ENCODE measurements at regions not wholly inside any gene's neighbourhood (a gene's known extent, or its start where the extent isn't known, plus 50 kb on each side); places are given as distances from the start of the nearest gene placed in this dataset.

- no peak for DNase-seq (ENCODE audit: low read depth in 1 of 2, low spot score in 1 of 2)
These were observed 357.6 kb upstream of the ARID1B start for GRCh38 chr6:156419594-156419993.

GRCh38 chr6:156418253-156418652, 358.9 kb upstream of the ARID1B start:
- no peak for DNase-seq (ENCODE audit: low read depth in 1 of 2, low spot score in 1 of 2)

- no peak for DNase-seq (ENCODE audit: low read depth in 1 of 2, low spot score in 1 of 2)
These were observed 360.8 kb upstream of the ARID1B start for GRCh38 chr6:156416391-156416790.

GRCh38 chr6:156413154-156413553, 364.0 kb upstream of the ARID1B start:
- DNase-seq (ENCODE audit: low read depth in 1 of 2, low spot score in 1 of 2) = no peak

- DNase-seq (ENCODE audit: low read depth in 1 of 2, low spot score in 1 of 2) = no peak
These were observed 366.5 kb upstream of the ARID1B start for GRCh38 chr6:156410649-156411048.

GRCh38 chr6:156408655-156409054, 368.5 kb upstream of the ARID1B start:
- DNase-seq (ENCODE audit: low read depth in 1 of 2, low spot score in 1 of 2) = no peak

GRCh38 chr6:156407334-156407733, 369.8 kb upstream of the ARID1B start:
- no peak for DNase-seq (ENCODE audit: low read depth in 1 of 2, low spot score in 1 of 2)

GRCh38 chr6:156406688-156407087, 370.5 kb upstream of the ARID1B start:
- no peak for DNase-seq (ENCODE audit: low read depth in 1 of 2, low spot score in 1 of 2)

- no peak for DNase-seq (ENCODE audit: low read depth in 1 of 2, low spot score in 1 of 2)
These were observed 371.1 kb upstream of the ARID1B start for GRCh38 chr6:156406099-156406498.

- no peak for DNase-seq (ENCODE audit: low read depth in 1 of 2, low spot score in 1 of 2)
These were observed 374.6 kb upstream of the ARID1B start for GRCh38 chr6:156402628-156403027.

GRCh38 chr6:156402227-156402626, 375.0 kb upstream of the ARID1B start:
- no peak for DNase-seq (ENCODE audit: low read depth in 1 of 2, low spot score in 1 of 2)

GRCh38 chr6:156400487-156400886, 376.7 kb upstream of the ARID1B start:
- no peak for DNase-seq (ENCODE audit: low read depth in 1 of 2, low spot score in 1 of 2)

GRCh38 chr6:156398966-156399365, 378.2 kb upstream of the ARID1B start:
- DNase-seq (ENCODE audit: low read depth in 1 of 2, low spot score in 1 of 2) = no peak

- DNase-seq (ENCODE audit: low read depth in 1 of 2, low spot score in 1 of 2) = no peak
These were observed 378.8 kb upstream of the ARID1B start for GRCh38 chr6:156398371-156398770.

GRCh38 chr6:156396791-156397418, 380.3 kb upstream of the ARID1B start:
- DNase-seq (ENCODE audit: low read depth in 1 of 2, low spot score in 1 of 2) = no peak

GRCh38 chr6:156396068-156396771, 381.0 kb upstream of the ARID1B start:
- DNase-seq (ENCODE audit: low read depth in 1 of 2, low spot score in 1 of 2) = no peak

GRCh38 chr6:156395276-156395675, 381.9 kb upstream of the ARID1B start:
- DNase-seq (ENCODE audit: low read depth in 1 of 2, low spot score in 1 of 2) = no peak

- DNase-seq (ENCODE audit: low read depth in 1 of 2, low spot score in 1 of 2) = no peak
These were observed 384.5 kb upstream of the ARID1B start for GRCh38 chr6:156392648-156393047.

- no peak for DNase-seq (ENCODE audit: low read depth in 1 of 2, low spot score in 1 of 2)
These were observed 385.2 kb upstream of the ARID1B start for GRCh38 chr6:156391977-156392376.

- no peak for DNase-seq (ENCODE audit: low read depth in 1 of 2, low spot score in 1 of 2)
These were observed 386.0 kb upstream of the ARID1B start for GRCh38 chr6:156391061-156391672.

- DNase-seq (ENCODE audit: low read depth in 1 of 2, low spot score in 1 of 2) = no peak
These were observed 386.6 kb upstream of the ARID1B start for GRCh38 chr6:156390621-156391020.

GRCh38 chr6:156389296-156389695, 387.9 kb upstream of the ARID1B start:
- no peak for DNase-seq (ENCODE audit: low read depth in 1 of 2, low spot score in 1 of 2)

- DNase-seq (ENCODE audit: low read depth in 1 of 2, low spot score in 1 of 2) = no peak
These were observed 389.7 kb upstream of the ARID1B start for GRCh38 chr6:156387472-156387871.
